ENCODE measurements at regions not wholly inside any gene's neighbourhood (a gene's known extent, or its start where the extent isn't known, plus 50 kb on each side); places are given as distances from the start of the nearest gene placed in this dataset.

GRCh38 chr4:100682477-100683218 lies 164.8 kb upstream of the EMCN start:
- CTCF ChIA-PET = no interaction called here
- DNase-seq (ENCODE audit: low read depth, low spot score) = no peak
- no peak overlapping the region for H3K4me3 ChIP-seq (ENCODE audit: low read depth, low read length)
- POLR2A ChIA-PET = no interaction called here
- TF ChIP-seq CTCF (IDR thresholded peaks at IDR 0.05; ENCODE audit: insufficient read depth, low read length, missing control alignments) = no peak

- no peak for TF ChIP-seq CTCF (IDR thresholded peaks at IDR 0.05; ENCODE audit: insufficient read depth, low read length, missing control alignments)
- no peak overlapping the region for H3K4me3 ChIP-seq (ENCODE audit: low read depth, low read length)
- DNase-seq (ENCODE audit: low read depth, low spot score) = no peak
- ChIA-PET CTCF (no interaction called here), POLR2A (no interaction called here)
Measured at GRCh38 chr4:100681289-100681688, 163.5 kb upstream of the EMCN start.

DNA sequence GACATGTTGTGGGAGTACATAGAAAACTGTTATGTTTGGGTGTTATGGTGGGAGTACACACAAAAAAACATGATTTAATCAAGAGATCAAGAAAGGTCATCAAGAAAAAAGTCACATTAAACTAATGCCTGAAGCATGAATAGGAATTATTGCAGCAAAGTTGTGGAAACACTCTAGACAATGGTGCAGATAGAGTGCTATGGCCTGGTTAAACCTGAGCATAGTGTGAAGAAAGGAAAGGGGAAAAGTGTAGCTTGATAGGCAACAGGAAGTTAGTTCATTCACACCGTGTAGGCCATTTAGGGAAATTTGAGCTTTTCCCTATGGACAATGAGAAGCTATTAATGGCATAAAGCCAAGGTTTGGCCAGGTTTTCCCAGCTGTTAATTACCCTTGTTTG lies 162.1 kb upstream of the EMCN start:
- no peak for TF ChIP-seq CTCF (IDR thresholded peaks at IDR 0.05; ENCODE audit: insufficient read depth, low read length, missing control alignments)
- H3K4me3 ChIP-seq (ENCODE audit: low read depth, low read length) = no peak overlapping the region
- DNase-seq (ENCODE audit: low read depth, low spot score) = no peak
- ChIA-PET POLR2A (no interaction called here), CTCF (no interaction called here)

DNA sequence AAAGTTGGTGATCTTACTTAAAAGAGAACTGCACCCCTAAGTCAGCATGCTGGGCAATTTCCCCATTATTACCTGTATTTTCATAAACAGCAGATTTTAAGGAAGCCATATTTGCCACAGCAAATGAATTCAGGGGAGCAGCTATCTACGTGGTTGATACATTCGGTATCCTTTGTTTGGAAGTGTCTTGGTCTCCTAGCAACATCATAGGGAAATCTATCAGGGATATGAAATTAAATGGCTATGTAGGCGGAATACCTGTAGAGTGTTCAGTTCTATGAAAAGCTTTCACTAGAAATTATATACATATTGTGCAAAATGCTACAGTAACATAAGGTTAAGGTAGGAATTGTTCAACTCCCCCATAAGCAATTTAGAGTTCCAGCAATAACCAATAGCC lies 157.2 kb upstream of the EMCN start:
- no peak for TF ChIP-seq CTCF (IDR thresholded peaks at IDR 0.05; ENCODE audit: insufficient read depth, low read length, missing control alignments)
- no peak for DNase-seq (ENCODE audit: low read depth, low spot score)
- POLR2A ChIA-PET = no interaction called here
- no peak overlapping the region for H3K4me3 ChIP-seq (ENCODE audit: low read depth, low read length)
- CTCF ChIA-PET = no interaction called here

- POLR2A ChIA-PET = no interaction called here
- CTCF ChIA-PET = no interaction called here
- H3K4me3 ChIP-seq (ENCODE audit: low read depth, low read length) = no peak overlapping the region
- no peak for DNase-seq (ENCODE audit: low read depth, low spot score)
- no peak for TF ChIP-seq CTCF (IDR thresholded peaks at IDR 0.05; ENCODE audit: insufficient read depth, low read length, missing control alignments)
Measured at GRCh38 chr4:100657187-100657586, 139.4 kb upstream of the EMCN start.

- no peak for TF ChIP-seq CTCF (IDR thresholded peaks at IDR 0.05; ENCODE audit: insufficient read depth, low read length, missing control alignments)
- CTCF ChIA-PET = no interaction called here
- no peak overlapping the region for H3K4me3 ChIP-seq (ENCODE audit: low read depth, low read length)
- POLR2A ChIA-PET = no interaction called here
- no peak for DNase-seq (ENCODE audit: low read depth, low spot score)
Measured at GRCh38 chr4:100651499-100652175, 133.8 kb upstream of the EMCN start.
